ENCODE measurements at regions not wholly inside any gene's neighbourhood (a gene's known extent, or its start where the extent isn't known, plus 50 kb on each side); places are given as distances from the start of the nearest gene placed in this dataset.

DNA sequence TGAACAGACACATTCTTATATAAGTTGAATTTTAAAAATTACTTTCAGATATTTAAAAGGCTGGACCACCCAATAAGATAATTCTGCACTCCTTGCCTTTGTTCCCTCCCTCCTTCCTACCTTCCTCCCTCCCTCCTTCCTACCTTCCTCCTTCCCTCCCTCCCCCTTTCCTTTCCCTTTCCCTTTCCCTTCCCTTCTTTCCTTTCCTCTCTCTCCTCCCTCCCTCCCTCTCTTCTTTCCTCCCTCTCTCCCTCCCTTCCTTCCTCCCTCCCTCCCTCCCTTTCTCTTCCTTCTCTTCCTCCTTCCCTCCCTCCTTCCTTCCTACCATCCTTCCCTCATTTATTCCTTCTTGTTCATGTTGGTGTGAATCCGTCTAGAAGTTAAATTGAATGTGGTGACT lies 93.0 kb downstream of the ATP6V1G3 start:
- intact Hi-C loops (cut with micrococcal nuclease) (loop anchor here (10.0 kb wide), 2 partner anchors 487 to 827 kb away; no protein-coding TSS in a partner anchor), dilution Hi-C loops (cut with MboI; ENCODE audit: extremely low pct_ligation_motif_present, low sequenced_read_pairs) (no loop called here)
- DNase-seq (ENCODE audit: low read depth, low spot score) (no peak), FAIRE-seq (no peak)
- no TSS peak for BruUV-seq (replicated peaks)
- H3K9me3 ChIP-seq (replicated peaks; ENCODE audit: control insufficient read depth, insufficient read depth, low read length) = no peaks in the 10 kb centered on the region
- H3K9me1 ChIP-seq (replicated peaks; ENCODE audit: control insufficient read depth, extremely low read depth, insufficient read depth, low read length) = no peaks in the 10 kb centered on the region
- no peaks in the 10 kb centered on the region for H3K79me2 ChIP-seq (ENCODE audit: control insufficient read depth, insufficient read depth, low read length)
- no peak overlapping the region for H3K4me2 ChIP-seq (ENCODE audit: insufficient read depth, low read length)
- CTCF ChIA-PET = interaction anchor here (1.3 kb wide), 1 partner anchor 18 kb away, joined by 3 read pairs; no protein-coding TSS in a partner anchor
- TF ChIP-seq GATA2 (IDR thresholded peaks at IDR 0.05; ENCODE audit: insufficient read depth, insufficient read length, low read depth, low read length) (no peak), POLR2AphosphoS5 (IDR thresholded peaks at IDR 0.05; ENCODE audit: insufficient read depth, low read depth, low read length) (no peak), MYC (IDR thresholded peaks at IDR 0.05; ENCODE audit: low read depth, low read length) (no peak), JUN (IDR thresholded peaks at IDR 0.05; ENCODE audit: borderline replicate concordance, insufficient read depth, insufficient read length, low read depth) (no peak), EZH2 (IDR thresholded peaks at IDR 0.05; ENCODE audit: borderline replicate concordance, low read depth, low read length, severe bottlenecking) (no peak), POLR2A (IDR thresholded peaks at IDR 0.05; ENCODE audit: low read depth, low read length) (no peak), FOS (IDR thresholded peaks at IDR 0.05; ENCODE audit: borderline replicate concordance, insufficient read depth, low read length) (no peak)
- TF ChIP-seq, protein P1, sequence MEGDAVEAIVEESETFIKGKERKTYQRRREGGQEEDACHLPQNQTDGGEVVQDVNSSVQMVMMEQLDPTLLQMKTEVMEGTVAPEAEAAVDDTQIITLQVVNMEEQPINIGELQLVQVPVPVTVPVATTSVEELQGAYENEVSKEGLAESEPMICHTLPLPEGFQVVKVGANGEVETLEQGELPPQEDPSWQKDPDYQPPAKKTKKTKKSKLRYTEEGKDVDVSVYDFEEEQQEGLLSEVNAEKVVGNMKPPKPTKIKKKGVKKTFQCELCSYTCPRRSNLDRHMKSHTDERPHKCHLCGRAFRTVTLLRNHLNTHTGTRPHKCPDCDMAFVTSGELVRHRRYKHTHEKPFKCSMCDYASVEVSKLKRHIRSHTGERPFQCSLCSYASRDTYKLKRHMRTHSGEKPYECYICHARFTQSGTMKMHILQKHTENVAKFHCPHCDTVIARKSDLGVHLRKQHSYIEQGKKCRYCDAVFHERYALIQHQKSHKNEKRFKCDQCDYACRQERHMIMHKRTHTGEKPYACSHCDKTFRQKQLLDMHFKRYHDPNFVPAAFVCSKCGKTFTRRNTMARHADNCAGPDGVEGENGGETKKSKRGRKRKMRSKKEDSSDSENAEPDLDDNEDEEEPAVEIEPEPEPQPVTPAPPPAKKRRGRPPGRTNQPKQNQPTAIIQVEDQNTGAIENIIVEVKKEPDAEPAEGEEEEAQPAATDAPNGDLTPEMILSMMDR (IDR thresholded peaks at IDR 0.05; ENCODE audit: extremely low read depth in 1 of 2, insufficient read depth in 1 of 2, low read depth in 1 of 2, low read length in 2 of 2) = no peak
- TF ChIP-seq, protein P2, sequence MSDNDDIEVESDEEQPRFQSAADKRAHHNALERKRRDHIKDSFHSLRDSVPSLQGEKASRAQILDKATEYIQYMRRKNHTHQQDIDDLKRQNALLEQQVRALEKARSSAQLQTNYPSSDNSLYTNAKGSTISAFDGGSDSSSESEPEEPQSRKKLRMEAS (IDR thresholded peaks at IDR 0.05; ENCODE audit: insufficient read depth, insufficient read length) = no peak
- no peak overlapping the region for H3K27ac ChIP-seq (ENCODE audit: insufficient read depth, low read depth, low read length)
- H3K4me3 ChIP-seq (replicated peaks in 1 of 3; ENCODE audit: insufficient read depth in 1 of 3, low read depth in 1 of 3, low read length in 3 of 3) = no peak overlapping the region
- no peak overlapping the region for H2AFZ ChIP-seq (ENCODE audit: low read depth, low read length)
- POLR2A ChIA-PET = no interaction called here
- H3K4me1 ChIP-seq (ENCODE audit: control insufficient read depth, extremely low read depth, insufficient read depth, low read length) = peaks cover 55% of the 10 kb centered on the region
- H3K9ac ChIP-seq (replicated peaks; ENCODE audit: extremely low read depth, insufficient read depth, low read length) = no peak overlapping the region
- H3K27me3 ChIP-seq (ENCODE audit: control insufficient read depth in 2 of 2, insufficient read depth in 2 of 2, low read length in 2 of 2) = no peaks in the 10 kb centered on the region
- no peaks in the 10 kb centered on the region for H4K20me1 ChIP-seq (replicated peaks; ENCODE audit: control insufficient read depth, extremely low read depth, insufficient read depth, low read length)
- no peaks in the 10 kb centered on the region for H3K36me3 ChIP-seq (ENCODE audit: control insufficient read depth in 2 of 2, extremely low read depth in 1 of 2, insufficient read depth in 2 of 2, low read length in 2 of 2)
